ENCODE measurements at regions not wholly inside any gene's neighbourhood (a gene's known extent, or its start where the extent isn't known, plus 50 kb on each side); places are given as distances from the start of the nearest gene placed in this dataset.

GRCh38 chr5:158256096-158256495 lies 397.2 kb upstream of the CLINT1 start:
- Histone ChIP-seq H3K79me2 (no peaks in the 10 kb centered on the region), H4K20me1 (ENCODE audit: insufficient read depth, poor library complexity, severe bottlenecking) (no peaks in the 10 kb centered on the region), H2AFZ (no peak overlapping the region), H3K27me3 (no peaks in the 10 kb centered on the region), H3K4me3 (no peak overlapping the region), H3K27ac (no peak overlapping the region), H3K4me2 (no peak overlapping the region), H3K9me2 (replicated peaks; ENCODE audit: insufficient read depth) (no peaks in the 10 kb centered on the region), H3K36me3 (replicated peaks; ENCODE audit: insufficient read depth, low read depth) (no peaks in the 10 kb centered on the region), H3K4me1 (ENCODE audit: insufficient read depth) (no peaks in the 10 kb centered on the region), H3K9me3 (ENCODE audit: low read depth) (no peaks in the 10 kb centered on the region)
- TF ChIP-seq EZH2phosphoT487 (IDR thresholded peaks at IDR 0.05; ENCODE audit: low read depth, severe bottlenecking, unreplicated experiment) (no peak), CTCF (IDR thresholded peaks at IDR 0.05; ENCODE audit: poor library complexity) (no peak), EZH2 (IDR thresholded peaks at IDR 0.05; ENCODE audit: borderline replicate concordance) (no peak)
- 97% methylated on average over 2 of the region's 2 CpGs for WGBS (ENCODE audit: low lambda C conversion rate, missing lambda C conversion rate)
- DNase-seq (ENCODE audit: low spot score): no peak

GRCh38 chr5:158255609-158256008 lies 396.7 kb upstream of the CLINT1 start:
- Histone ChIP-seq H3K79me2 (no peaks in the 10 kb centered on the region), H3K4me3 (no peak overlapping the region), H3K9me3 (ENCODE audit: low read depth) (no peaks in the 10 kb centered on the region), H3K4me2 (no peak overlapping the region), H3K4me1 (ENCODE audit: insufficient read depth) (no peaks in the 10 kb centered on the region), H3K36me3 (replicated peaks; ENCODE audit: insufficient read depth, low read depth) (no peaks in the 10 kb centered on the region), H3K27ac (no peak overlapping the region), H2AFZ (no peak overlapping the region), H4K20me1 (ENCODE audit: insufficient read depth, poor library complexity, severe bottlenecking) (no peaks in the 10 kb centered on the region), H3K9me2 (replicated peaks; ENCODE audit: insufficient read depth) (no peaks in the 10 kb centered on the region), H3K27me3 (no peaks in the 10 kb centered on the region)
- TF ChIP-seq EZH2 (IDR thresholded peaks at IDR 0.05; ENCODE audit: borderline replicate concordance) (no peak), CTCF (IDR thresholded peaks at IDR 0.05; ENCODE audit: poor library complexity) (no peak), EZH2phosphoT487 (IDR thresholded peaks at IDR 0.05; ENCODE audit: low read depth, severe bottlenecking, unreplicated experiment) (no peak)
- 97% methylated on average over 1 of the region's 1 CpG for WGBS (ENCODE audit: low lambda C conversion rate, missing lambda C conversion rate)
- DNase-seq (ENCODE audit: low spot score): no peak

- TF ChIP-seq EZH2phosphoT487 (IDR thresholded peaks at IDR 0.05; ENCODE audit: low read depth, severe bottlenecking, unreplicated experiment) (no peak), EZH2 (IDR thresholded peaks at IDR 0.05; ENCODE audit: borderline replicate concordance) (no peak), CTCF (IDR thresholded peaks at IDR 0.05; ENCODE audit: poor library complexity) (no peak)
- no peak overlapping the region for H3K4me2 ChIP-seq
- no peak for DNase-seq (ENCODE audit: low spot score)
- no peaks in the 10 kb centered on the region for H3K9me3 ChIP-seq (ENCODE audit: low read depth)
- H3K4me3 ChIP-seq: no peak overlapping the region
- H4K20me1 ChIP-seq (ENCODE audit: insufficient read depth, poor library complexity, severe bottlenecking): no peaks in the 10 kb centered on the region
- no peaks in the 10 kb centered on the region for H3K9me2 ChIP-seq (replicated peaks; ENCODE audit: insufficient read depth)
- no peaks in the 10 kb centered on the region for H3K27me3 ChIP-seq
- H3K27ac ChIP-seq: no peak overlapping the region
- H3K4me1 ChIP-seq (ENCODE audit: insufficient read depth): no peaks in the 10 kb centered on the region
- no peaks in the 10 kb centered on the region for H3K79me2 ChIP-seq
- H2AFZ ChIP-seq: no peak overlapping the region
- H3K36me3 ChIP-seq (replicated peaks; ENCODE audit: insufficient read depth, low read depth): no peaks in the 10 kb centered on the region
- 79% methylated on average over 6 of the region's 6 CpGs for WGBS (ENCODE audit: low lambda C conversion rate, missing lambda C conversion rate)
Measured at GRCh38 chr5:158246661-158247060, 387.7 kb upstream of the CLINT1 start.

- Histone ChIP-seq H3K9me2 (replicated peaks; ENCODE audit: insufficient read depth) (no peaks in the 10 kb centered on the region), H3K79me2 (no peaks in the 10 kb centered on the region), H3K4me1 (ENCODE audit: insufficient read depth) (no peaks in the 10 kb centered on the region), H3K4me2 (no peak overlapping the region), H3K27me3 (no peaks in the 10 kb centered on the region), H3K36me3 (replicated peaks; ENCODE audit: insufficient read depth, low read depth) (no peaks in the 10 kb centered on the region), H3K27ac (no peak overlapping the region), H3K4me3 (no peak overlapping the region), H2AFZ (no peak overlapping the region), H4K20me1 (ENCODE audit: insufficient read depth, poor library complexity, severe bottlenecking) (no peaks in the 10 kb centered on the region), H3K9me3 (ENCODE audit: low read depth) (no peaks in the 10 kb centered on the region)
- no peak for DNase-seq (ENCODE audit: low spot score)
- no peak for TF ChIP-seq CTCF (IDR thresholded peaks at IDR 0.05; ENCODE audit: poor library complexity)
- TF ChIP-seq EZH2 (IDR thresholded peaks at IDR 0.05; ENCODE audit: borderline replicate concordance): no peak
- no peak for TF ChIP-seq EZH2phosphoT487 (IDR thresholded peaks at IDR 0.05; ENCODE audit: low read depth, severe bottlenecking, unreplicated experiment)
Measured at GRCh38 chr5:158245513-158245912, 386.6 kb upstream of the CLINT1 start.
